ENCODE measurements at regions not wholly inside any gene's neighbourhood (a gene's known extent, or its start where the extent isn't known, plus 50 kb on each side); places are given as distances from the start of the nearest gene placed in this dataset.

GRCh38 chr4:18130256-18130655, 108.7 kb upstream of the LCORL start:
- Histone ChIP-seq H3K14ac (ENCODE audit: insufficient read depth, low read length) (no peak overlapping the region), H3K4ac (ENCODE audit: low read depth, low read length) (no peak overlapping the region), H3K79me1 (ENCODE audit: insufficient read depth, low read depth, low read length, poor library complexity, severe bottlenecking) (no peaks in the 10 kb centered on the region), H2BK20ac (ENCODE audit: low read depth, low read length, poor library complexity, severe bottlenecking) (no peak overlapping the region), H3K27me3 (ENCODE audit: insufficient read depth, low read length) (no peaks in the 10 kb centered on the region), H2BK5ac (ENCODE audit: insufficient read length, low read length) (no peak overlapping the region), H3K23me2 (ENCODE audit: insufficient read length, low read depth, low read length, poor library complexity, severe bottlenecking) (no peaks in the 10 kb centered on the region), H3K9me3 (ENCODE audit: control insufficient read depth, low read depth, low read length) (no peaks in the 10 kb centered on the region), H3K9ac (ENCODE audit: extremely low read depth, insufficient read length, low read length) (no peak overlapping the region), H3K4me1 (ENCODE audit: insufficient read depth, low read length) (no peaks in the 10 kb centered on the region; the same call in 1 of the 2 replicates), H3K4me2 (ENCODE audit: insufficient read depth, insufficient read length, low read length) (no peak overlapping the region), H3K79me2 (ENCODE audit: insufficient read depth, low read length) (no peaks in the 10 kb centered on the region), H4K91ac (ENCODE audit: insufficient read length, low read depth, low read length) (no peak overlapping the region), H4K5ac (ENCODE audit: insufficient read length, low read depth, low read length) (no peak overlapping the region), H2BK12ac (ENCODE audit: insufficient read length, low read depth, low read length) (no peak overlapping the region), H2AFZ (ENCODE audit: low read length) (no peak overlapping the region), H4K20me1 (ENCODE audit: control insufficient read depth, insufficient read depth, insufficient read length) (no peaks in the 10 kb centered on the region), H2BK120ac (ENCODE audit: low read depth, low read length, poor library complexity, severe bottlenecking) (no peak overlapping the region), H3K18ac (ENCODE audit: insufficient read length, low read depth, low read length) (no peak overlapping the region), H2AK5ac (ENCODE audit: insufficient read length, low read length) (no peak overlapping the region), H2BK15ac (ENCODE audit: low read depth, low read length) (no peak overlapping the region), H3K27ac (ENCODE audit: insufficient read length, low read depth, low read length) (no peak overlapping the region), H4K8ac (replicated peaks; ENCODE audit: insufficient read length, low read depth, low read length) (no peak overlapping the region), H3T11ph (ENCODE audit: low read length) (no peak overlapping the region), H3K23ac (ENCODE audit: insufficient read length, low read depth, low read length) (no peak overlapping the region), H3K56ac (ENCODE audit: insufficient read length, low read depth, low read length) (no peak overlapping the region)
- no peak for DNase-seq
- Mint-ChIP-seq H3K4me3 (no peak overlapping the region), H3K27me3 (ENCODE audit: low read depth) (no peaks in the 10 kb centered on the region), H3K36me3 (ENCODE audit: insufficient read depth in 1 of 3, low read depth in 3 of 3) (peaks cover 0 to 2% (median 0%) of the 10 kb centered on the region in 3 experiments; a peak in 1 of 7 replicates), H3K9me3 (peaks cover 0 to 3% of the 10 kb centered on the region in 2 experiments; a peak in 1 of 5 replicates), H3K27ac (no peak overlapping the region), H3K4me1 (peaks cover 8 to 10% of the 10 kb centered on the region in 2 experiments)
- no peak for TF ChIP-seq CTCF (conservative IDR thresholded peaks at IDR 0.05)
- WGBS (ENCODE audit: extremely low coverage, insufficient read length, low lambda C conversion rate), result no CpG with 5 or more reads among the region's 3 CpGs
